ENCODE measurements at regions not wholly inside any gene's neighbourhood (a gene's known extent, or its start where the extent isn't known, plus 50 kb on each side); places are given as distances from the start of the nearest gene placed in this dataset.

GRCh38 chr13:74476788-74477187 is 342.6 kb upstream of the KLF12 start:
- no peak overlapping the region for H3K4me2 ChIP-seq (ENCODE audit: insufficient read depth in 1 of 2, low read depth in 2 of 2, low read length in 2 of 2)
- H3K23me2 ChIP-seq (ENCODE audit: low read depth, low read length), result no peaks in the 10 kb centered on the region
- no peak overlapping the region for H3K9ac ChIP-seq (replicated peaks in 1 of 4; ENCODE audit: extremely low read depth in 1 of 4, low read depth in 3 of 4, low read length in 3 of 4)
- no peaks in the 10 kb centered on the region for H3K9me3 ChIP-seq (ENCODE audit: insufficient read depth in 2 of 2, low read depth in 1 of 2, low read length in 1 of 2)
- H4K20me1 ChIP-seq (replicated peaks in 1 of 2; ENCODE audit: control insufficient read depth in 1 of 2, insufficient read depth in 2 of 2, low read length in 2 of 2), result no peaks in the 10 kb centered on the region
- no peaks in the 10 kb centered on the region for H3K4me1 ChIP-seq (replicated peaks in 1 of 4; ENCODE audit: control insufficient read depth in 3 of 4, insufficient read depth in 4 of 4, low read length in 3 of 4)
- H3K56ac ChIP-seq (replicated peaks; ENCODE audit: insufficient read length, low read depth, low read length), result no peak overlapping the region
- H3K18ac ChIP-seq (ENCODE audit: extremely low read depth, low read length), result no peak overlapping the region
- no peak overlapping the region for H3K4ac ChIP-seq (replicated peaks; ENCODE audit: insufficient read length, low read depth, low read length)
- H3K79me1 ChIP-seq (ENCODE audit: low read depth, low read length), result no peaks in the 10 kb centered on the region
- no peak overlapping the region for H3K27ac ChIP-seq (ENCODE audit: low read depth, low read length)
- H4K8ac ChIP-seq (ENCODE audit: extremely low read depth, insufficient read depth, low read length), result no peak overlapping the region
- no peak overlapping the region for H3K4me3 ChIP-seq (ENCODE audit: extremely low read depth in 1 of 4, insufficient read depth in 2 of 4, low read depth in 3 of 4, low read length in 4 of 4)
- DNase-seq (ENCODE audit: low read depth in 1 of 2, low spot score in 2 of 2) (no peak), FAIRE-seq (no peak)
- H3K79me2 ChIP-seq (ENCODE audit: control insufficient read depth in 1 of 2, insufficient read depth in 2 of 2, low read length in 2 of 2), result no peaks in the 10 kb centered on the region
- no peaks in the 10 kb centered on the region for H3K36me3 ChIP-seq (ENCODE audit: control insufficient read depth in 2 of 4, insufficient read depth in 4 of 4, low read length in 3 of 4)
- CTCF ChIA-PET (ENCODE audit: partially characterized antibody), result interaction anchor here (0.6 kb wide), 1 partner anchor 743 kb away, joined by 3 read pairs; no protein-coding TSS in a partner anchor
- H2BK12ac ChIP-seq (ENCODE audit: low read depth, low read length), result no peak overlapping the region
- H2BK15ac ChIP-seq (ENCODE audit: low read length), result no peak overlapping the region
- no peak overlapping the region for H2BK5ac ChIP-seq (ENCODE audit: low read depth, low read length)
- POLR2A ChIA-PET (ENCODE audit: partially characterized antibody), result no interaction called here
- H3K14ac ChIP-seq (ENCODE audit: insufficient read length), result no peak overlapping the region
- H3K23ac ChIP-seq (ENCODE audit: insufficient read length), result no peak overlapping the region
- no peak overlapping the region for H4K5ac ChIP-seq (ENCODE audit: insufficient read length, low read depth, low read length)
- no peaks in the 10 kb centered on the region for H3K27me3 ChIP-seq (replicated peaks in 1 of 4; ENCODE audit: control insufficient read depth in 3 of 4, extremely low read depth in 1 of 4, insufficient read depth in 3 of 4, low read length in 3 of 4)
- no peak overlapping the region for H4K91ac ChIP-seq (replicated peaks; ENCODE audit: insufficient read length, low read length)
- H2BK120ac ChIP-seq (replicated peaks; ENCODE audit: low read depth, low read length), result no peak overlapping the region
- H2BK20ac ChIP-seq (ENCODE audit: low read length), result no peak overlapping the region
- no peak overlapping the region for H2AK5ac ChIP-seq (ENCODE audit: low read depth, low read length)
- no peak overlapping the region for H2AFZ ChIP-seq (ENCODE audit: low read length)
- TF ChIP-seq SAP30 (IDR thresholded peaks at IDR 0.05; ENCODE audit: insufficient read depth, insufficient replicate concordance, low read length), result no peak
- TF ChIP-seq KDM1A (IDR thresholded peaks at IDR 0.05; ENCODE audit: borderline replicate concordance, low read length), result no peak
- no peak for TF ChIP-seq EZH2 (IDR thresholded peaks at IDR 0.05; ENCODE audit: low read depth, low read length, severe bottlenecking)
- no peak for TF ChIP-seq YY1 (IDR thresholded peaks at IDR 0.05; ENCODE audit: low read depth, low read length)
- no peak for TF ChIP-seq PHF8 (conservative IDR thresholded peaks at IDR 0.05; ENCODE audit: low read depth, low read length)
- TF ChIP-seq, protein P1, sequence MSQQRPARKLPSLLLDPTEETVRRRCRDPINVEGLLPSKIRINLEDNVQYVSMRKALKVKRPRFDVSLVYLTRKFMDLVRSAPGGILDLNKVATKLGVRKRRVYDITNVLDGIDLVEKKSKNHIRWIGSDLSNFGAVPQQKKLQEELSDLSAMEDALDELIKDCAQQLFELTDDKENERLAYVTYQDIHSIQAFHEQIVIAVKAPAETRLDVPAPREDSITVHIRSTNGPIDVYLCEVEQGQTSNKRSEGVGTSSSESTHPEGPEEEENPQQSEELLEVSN (IDR thresholded peaks at IDR 0.05), result no peak
- TF ChIP-seq JUND (IDR thresholded peaks at IDR 0.05; ENCODE audit: low read length), result no peak
- no peak for TF ChIP-seq POU5F1 (IDR thresholded peaks at IDR 0.05; ENCODE audit: low read depth, low read length)
- no peak for TF ChIP-seq CEBPB (IDR thresholded peaks at IDR 0.05; ENCODE audit: low read depth, low read length)
- TF ChIP-seq MAX (IDR thresholded peaks at IDR 0.05), result no peak
- no peak for TF ChIP-seq MAFK (IDR thresholded peaks at IDR 0.05; ENCODE audit: low read depth, low read length)
- no peak for TF ChIP-seq TAF7 (optimal IDR thresholded peaks at IDR 0.05; ENCODE audit: borderline replicate concordance, low read depth, low read length)
- TF ChIP-seq SRF (IDR thresholded peaks at IDR 0.05; ENCODE audit: low read depth, low read length), result no peak
- TF ChIP-seq SIX5 (IDR thresholded peaks at IDR 0.05; ENCODE audit: low read depth, low read length), result no peak
